GM12865 (cell line): ENCODE measurements at regions not wholly inside any gene's neighbourhood (a gene's known extent, or its start where the extent isn't known, plus 50 kb on each side); places are given as distances from the start of the nearest gene placed in this dataset.

Source experiments
- DNase-seq: peaks from one replicate; pipeline ENCODE4 v3.0.0; 2010; ENCODE audit warnings: low read depth
- H3K4me3 ChIP-seq: 2 replicates; pipeline ENCODE4 v1.5.1; 2011; ENCODE audit warnings: mild to moderate bottlenecking, low read depth, low read length, control low read depth
- TF ChIP-seq, protein P1 (sequence below): IDR thresholded peaks from 2 replicates; pipeline ENCODE4 v1.5.1; 2011; ENCODE audit warnings: low read length, control low read depth, low read depth, inconsistent platforms; ENCODE audit not compliant: insufficient read depth; ENCODE audit errors: missing control alignments

DNA sequence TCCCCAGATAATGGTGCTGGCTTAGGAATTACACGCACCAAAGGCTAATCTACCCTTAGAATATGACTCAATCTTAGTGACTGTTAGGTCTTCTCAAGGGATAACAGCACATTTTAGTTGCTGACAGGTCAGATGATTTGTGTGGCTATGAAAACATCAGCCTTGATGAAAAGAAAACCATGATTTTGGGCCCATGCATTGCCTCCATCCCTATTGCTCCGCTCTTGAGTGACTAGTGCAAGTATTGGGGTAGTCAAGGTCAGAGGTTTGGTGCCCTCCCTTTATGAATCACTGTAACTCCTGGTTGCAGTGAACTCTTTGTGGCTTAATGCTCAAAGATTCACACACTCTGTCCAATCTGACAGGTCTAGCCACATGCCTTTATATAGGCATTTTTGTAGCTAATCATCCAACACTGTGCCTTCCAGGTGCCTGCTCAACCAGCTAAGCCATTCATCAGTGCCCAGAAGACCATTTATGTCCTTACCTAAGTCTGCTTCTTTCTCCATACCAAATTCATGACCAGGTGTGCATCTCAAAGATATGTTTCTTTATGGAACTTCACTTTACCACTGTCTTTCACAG is 251.6 kb downstream of the KCNJ2 start:
- TF ChIP-seq, protein P1, sequence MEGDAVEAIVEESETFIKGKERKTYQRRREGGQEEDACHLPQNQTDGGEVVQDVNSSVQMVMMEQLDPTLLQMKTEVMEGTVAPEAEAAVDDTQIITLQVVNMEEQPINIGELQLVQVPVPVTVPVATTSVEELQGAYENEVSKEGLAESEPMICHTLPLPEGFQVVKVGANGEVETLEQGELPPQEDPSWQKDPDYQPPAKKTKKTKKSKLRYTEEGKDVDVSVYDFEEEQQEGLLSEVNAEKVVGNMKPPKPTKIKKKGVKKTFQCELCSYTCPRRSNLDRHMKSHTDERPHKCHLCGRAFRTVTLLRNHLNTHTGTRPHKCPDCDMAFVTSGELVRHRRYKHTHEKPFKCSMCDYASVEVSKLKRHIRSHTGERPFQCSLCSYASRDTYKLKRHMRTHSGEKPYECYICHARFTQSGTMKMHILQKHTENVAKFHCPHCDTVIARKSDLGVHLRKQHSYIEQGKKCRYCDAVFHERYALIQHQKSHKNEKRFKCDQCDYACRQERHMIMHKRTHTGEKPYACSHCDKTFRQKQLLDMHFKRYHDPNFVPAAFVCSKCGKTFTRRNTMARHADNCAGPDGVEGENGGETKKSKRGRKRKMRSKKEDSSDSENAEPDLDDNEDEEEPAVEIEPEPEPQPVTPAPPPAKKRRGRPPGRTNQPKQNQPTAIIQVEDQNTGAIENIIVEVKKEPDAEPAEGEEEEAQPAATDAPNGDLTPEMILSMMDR, result no peak
- no peak for DNase-seq
- no peak overlapping the region for H3K4me3 ChIP-seq

DNA sequence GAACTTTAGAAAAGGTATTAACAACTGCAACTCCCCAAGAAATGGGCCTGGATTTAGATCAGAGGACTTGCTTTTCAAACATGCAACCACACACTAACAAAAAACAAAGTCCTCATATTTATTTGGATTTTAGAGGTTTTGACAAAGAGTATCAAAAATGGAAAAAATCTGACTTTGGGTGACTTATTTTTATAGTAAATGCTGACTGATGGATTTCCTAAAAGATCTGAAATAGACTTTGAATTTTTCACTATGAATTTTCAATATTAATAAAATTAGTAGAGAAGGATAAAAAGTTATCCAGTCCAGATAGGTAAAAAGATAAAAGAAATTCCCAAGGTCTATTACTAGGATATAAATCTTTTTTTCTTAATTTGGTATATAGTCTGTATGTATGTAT is 253.5 kb downstream of the KCNJ2 start:
- TF ChIP-seq, protein P1, result no peak
- H3K4me3 ChIP-seq, result no peak overlapping the region
- no peak for DNase-seq

DNA sequence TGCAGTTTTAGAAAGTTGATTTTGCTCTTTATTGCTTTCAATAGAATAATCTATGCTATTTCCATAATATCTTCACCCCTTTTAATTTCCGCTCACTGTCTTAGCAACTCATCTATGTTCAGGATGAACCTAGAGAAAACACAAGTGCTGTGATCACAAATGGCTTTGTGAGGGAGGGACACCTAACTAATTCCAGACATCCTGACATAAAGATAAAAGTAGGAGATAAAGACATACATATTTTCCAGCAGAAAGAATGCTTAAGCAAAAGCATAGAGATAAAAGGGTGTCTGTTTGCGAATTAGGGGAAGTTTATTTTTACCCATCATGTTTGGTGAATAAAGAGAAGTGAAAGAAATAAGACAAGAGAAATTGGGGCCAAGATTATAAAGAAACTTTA is 254.2 kb downstream of the KCNJ2 start:
- no peak overlapping the region for H3K4me3 ChIP-seq
- DNase-seq, result no peak
- TF ChIP-seq, protein P1, result no peak

DNA sequence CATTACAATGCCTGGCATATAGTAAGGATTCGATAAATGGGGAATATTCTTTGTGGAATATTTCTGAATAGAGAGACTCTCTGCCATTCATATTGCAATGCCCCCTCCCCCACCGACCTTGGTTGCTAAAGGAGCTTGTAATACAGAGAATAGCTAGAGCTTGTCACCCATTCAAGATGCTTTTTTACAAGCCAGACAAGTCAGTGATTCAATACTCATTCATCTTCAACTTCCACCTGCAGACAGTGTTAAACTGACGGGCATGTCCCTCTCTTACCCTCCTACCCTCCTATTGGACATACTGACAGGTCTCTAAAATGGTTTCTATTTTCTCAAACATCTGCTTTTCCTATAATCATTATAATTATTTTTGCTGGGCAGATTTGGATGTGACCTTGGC is 257.4 kb downstream of the KCNJ2 start:
- no peak overlapping the region for H3K4me3 ChIP-seq
- no peak for DNase-seq
- TF ChIP-seq, protein P1, result no peak

DNA sequence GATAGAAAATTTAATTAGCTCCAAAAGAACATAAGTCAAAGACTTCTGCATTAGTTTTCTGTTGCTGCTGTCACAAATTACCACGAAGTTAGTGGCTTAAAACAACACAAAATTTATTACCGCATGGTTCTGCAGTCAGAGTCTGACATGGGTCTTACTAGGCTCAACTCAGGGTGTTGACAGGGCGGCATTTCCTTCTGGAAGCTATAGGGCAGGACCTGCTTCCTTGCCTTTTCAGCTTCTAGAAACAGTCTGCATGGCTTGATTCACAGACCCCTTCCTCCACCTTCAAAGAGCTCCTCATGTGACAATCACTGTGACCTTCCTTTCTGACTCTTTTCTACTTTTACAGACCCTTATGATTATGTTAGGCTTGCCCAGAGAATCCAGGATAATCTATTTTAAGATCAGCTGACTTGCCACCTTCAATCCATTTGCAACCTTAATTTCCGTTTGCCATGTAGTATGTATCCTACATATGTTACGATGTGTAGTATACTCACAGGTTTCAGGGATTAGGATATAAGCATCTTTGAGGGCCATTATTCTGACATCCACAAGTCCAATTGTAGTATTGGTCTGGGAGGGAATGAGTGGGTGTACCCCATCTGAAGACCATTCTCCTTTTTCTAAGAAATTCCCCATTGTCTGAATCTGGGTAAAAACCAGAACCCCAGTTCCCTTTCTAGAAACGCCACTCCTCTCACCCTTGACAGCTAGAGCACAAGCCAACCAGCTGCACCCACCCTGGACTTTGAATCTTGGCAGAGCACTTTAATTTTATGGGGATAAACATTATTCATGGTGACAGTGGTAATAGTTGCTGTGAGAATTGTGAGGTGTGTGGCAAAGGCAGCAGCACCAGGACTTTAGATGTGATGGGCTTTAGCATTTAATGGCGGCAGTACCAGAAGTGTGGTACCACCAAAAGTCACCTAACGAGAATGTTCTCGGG is 265.5 kb downstream of the KCNJ2 start:
- TF ChIP-seq, protein P1, result no peak
- DNase-seq, result no peak
- no peak overlapping the region for H3K4me3 ChIP-seq

DNA sequence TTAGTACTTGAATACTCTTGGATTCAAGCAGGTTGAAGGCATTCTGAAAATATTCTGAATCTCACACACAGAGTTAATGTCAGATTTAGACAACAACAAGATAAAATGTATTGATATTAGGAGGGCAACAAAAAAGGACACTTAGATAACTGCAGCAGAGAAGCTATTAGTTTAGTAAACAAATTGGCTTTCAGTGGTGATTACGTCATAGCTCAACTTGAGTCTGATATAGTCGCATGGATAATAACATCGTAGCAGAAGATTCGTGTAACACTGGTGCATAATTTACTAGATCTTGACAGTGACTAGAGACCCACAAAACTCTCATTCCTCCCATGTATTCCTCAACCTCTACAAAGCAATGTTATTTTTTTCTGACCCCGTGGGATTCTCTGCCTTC is 268.3 kb downstream of the KCNJ2 start:
- TF ChIP-seq, protein P1, result no peak
- H3K4me3 ChIP-seq, result no peak overlapping the region
- no peak for DNase-seq
